ENCODE measurements at regions not wholly inside any gene's neighbourhood (a gene's known extent, or its start where the extent isn't known, plus 50 kb on each side); places are given as distances from the start of the nearest gene placed in this dataset.

DNA sequence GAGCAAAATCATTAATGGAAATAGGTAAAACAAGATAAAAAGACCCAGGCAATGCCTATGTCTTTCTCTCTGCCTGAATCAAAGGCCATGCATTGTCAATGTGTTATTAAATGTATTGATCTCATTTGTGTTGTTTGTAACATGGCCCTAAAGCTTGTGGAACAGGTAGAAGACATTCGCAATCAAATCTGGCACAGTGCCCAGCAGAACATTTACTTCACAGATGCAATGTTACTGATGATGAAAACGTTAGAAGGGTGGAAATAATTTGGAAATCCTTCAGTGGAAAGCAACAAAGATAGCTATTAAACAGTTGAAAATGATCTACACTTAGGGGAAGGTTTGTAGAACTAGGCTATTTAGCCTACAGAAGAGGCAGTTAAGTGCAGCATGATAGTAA lies 368.2 kb downstream of the EPHA4 start:
- no peak for DNase-seq

DNA sequence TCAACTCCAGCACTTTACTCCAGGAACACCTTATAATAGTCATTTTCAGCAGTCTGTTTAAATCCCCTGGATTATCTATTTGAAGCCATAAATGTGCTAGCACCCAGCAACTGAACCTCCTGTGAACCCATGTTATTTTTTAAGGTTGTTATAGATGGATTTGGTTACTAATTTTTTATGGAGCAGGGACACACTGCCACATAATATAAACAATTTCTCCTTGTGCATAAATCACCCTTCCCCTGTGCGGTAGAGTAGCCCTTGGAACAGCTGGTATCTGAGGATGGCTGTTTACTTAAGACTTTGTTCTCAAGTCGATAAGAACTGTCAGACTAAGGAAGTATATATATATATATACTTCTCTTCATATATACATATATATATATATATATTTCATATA lies 367.4 kb downstream of the EPHA4 start:
- DNase-seq, result no peak

DNA sequence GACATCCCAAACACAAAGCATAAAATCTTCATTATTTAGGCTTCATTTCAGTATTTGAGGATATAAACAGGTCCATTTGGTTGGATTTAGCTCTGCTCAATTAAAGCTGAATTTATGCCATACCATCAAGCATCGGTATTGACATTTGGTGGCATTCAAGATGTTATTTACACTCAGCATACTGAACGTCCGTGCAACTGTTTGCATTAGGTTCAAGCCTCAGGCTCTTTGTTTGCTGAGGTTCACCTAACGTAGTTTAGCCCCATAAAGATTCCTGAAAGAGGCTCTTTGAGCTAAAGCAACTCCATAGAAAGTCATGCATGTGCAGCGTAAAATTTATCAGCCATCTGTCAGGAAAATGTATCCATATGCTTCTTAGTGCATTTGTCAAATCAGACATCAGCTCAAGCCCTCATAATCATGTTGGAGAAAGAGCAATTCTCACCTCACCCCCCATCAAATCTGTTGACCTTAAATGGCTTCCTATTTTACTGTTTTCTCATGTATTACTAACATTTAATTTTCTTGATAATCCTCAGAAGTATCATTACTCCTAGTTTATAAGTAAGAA lies 366.9 kb downstream of the EPHA4 start:
- no peak for DNase-seq

DNA sequence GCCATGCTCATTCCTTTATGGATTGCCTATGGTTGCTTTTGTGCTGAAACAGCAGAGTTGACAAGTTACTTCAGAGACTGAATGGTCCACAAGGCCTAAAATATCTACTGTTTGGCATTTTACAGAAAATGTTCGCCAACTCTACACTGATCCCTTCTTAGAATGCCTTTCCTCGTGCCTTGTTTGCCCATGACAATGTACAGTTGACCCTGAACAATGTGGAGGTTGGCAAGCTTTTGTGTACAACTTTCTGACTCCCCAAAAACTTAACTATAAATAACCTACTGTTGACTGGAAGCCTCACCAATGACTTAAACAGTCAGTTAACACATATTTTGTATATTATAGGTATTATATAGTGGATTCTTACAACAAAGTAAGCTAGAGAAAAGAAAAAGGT lies 361.4 kb downstream of the EPHA4 start:
- DNase-seq, result no peak

DNA sequence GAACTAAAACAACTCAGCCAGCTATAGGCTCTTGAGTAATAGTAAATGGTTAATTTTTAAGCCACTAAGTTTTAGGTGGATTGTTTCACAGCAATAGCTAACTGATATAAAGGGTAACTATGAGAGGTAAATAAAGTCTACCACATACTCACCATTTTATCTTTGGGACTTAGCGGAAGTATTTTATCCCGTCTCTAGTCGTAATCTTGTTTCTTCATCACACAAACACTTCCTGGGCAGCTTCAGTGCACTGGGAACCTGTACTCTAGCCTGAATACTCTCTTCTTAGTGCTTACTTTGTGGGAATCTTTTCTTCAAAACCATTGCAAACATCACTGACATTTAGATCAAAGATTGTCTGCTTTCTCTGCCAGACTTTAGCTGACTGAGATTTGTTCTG lies 360.5 kb downstream of the EPHA4 start:
- DNase-seq, result no peak

DNA sequence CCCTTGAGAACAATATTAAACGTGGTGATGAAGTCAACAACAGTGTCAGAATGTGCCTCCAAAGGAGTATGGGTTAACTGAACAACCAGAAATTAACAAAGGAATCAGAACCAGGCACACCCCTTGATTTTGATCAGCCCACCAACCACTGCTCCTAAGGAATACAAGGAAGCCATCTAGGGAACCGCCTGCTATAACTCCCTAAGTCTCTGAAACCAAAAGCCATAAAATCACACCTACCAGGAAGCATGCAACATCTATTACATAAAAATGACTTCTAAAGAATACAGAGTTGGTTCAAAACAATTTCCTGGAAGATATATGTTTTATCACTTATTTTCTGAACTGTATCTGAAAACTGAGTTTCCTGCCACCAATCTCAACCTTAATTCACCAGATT lies 360.0 kb downstream of the EPHA4 start:
- no peak for DNase-seq

DNA sequence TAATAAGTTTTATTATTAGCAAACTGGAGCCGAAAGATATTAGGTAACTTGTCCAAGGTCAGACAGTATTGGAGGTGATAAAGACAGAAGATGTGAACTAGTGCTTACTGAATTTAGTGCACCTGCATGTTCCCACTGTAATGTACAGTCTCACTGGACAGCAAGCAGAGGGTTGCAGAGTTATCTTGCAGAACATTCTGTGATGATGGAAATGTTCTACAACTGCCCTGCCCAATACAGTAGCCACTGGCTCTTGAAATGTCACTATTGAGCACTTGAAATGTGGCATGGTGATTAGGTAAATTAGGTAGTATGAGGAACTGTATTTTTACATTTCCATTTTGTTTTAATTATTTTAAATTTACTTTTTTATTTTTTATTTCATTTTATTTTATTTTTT lies 356.6 kb downstream of the EPHA4 start:
- DNase-seq, result no peak

DNA sequence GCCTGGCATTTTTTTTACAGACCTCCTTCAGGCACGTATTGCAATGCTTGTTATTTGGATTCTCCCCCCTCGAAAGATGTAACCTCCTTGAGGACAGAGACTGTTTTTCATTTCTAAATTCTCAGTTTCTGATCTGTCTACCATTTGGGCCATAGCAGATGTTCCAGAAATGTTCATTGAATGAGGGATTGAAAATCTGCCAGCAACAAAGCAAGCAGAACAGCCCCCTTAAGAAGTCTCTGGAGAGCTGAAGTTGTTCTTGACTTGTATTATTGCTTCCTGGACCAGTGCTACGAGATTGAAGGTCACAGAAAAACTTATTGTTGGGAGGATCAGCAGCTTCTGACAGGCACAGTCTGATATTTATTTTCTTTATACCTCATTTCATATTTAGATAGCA lies 355.5 kb downstream of the EPHA4 start:
- no peak for DNase-seq

DNA sequence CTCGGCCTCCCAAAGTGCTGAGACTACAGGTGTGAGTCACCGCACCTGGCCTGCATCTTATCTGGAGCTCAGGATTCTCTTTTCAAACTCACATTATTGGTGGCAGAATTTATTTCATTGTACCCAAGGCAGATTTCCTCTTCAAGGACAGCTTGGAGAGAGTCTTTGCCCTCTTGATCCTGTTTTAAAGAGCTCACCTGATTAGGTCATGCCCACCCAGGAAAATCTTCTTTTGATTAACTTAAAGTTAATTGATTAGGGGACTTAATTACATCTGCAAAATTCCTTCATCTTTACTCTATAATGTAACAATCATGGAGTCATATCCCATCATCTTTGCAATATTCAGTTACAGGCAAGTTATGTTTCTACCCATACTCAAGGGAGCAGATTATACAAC lies 346.4 kb downstream of the EPHA4 start:
- DNase-seq, result no peak

DNA sequence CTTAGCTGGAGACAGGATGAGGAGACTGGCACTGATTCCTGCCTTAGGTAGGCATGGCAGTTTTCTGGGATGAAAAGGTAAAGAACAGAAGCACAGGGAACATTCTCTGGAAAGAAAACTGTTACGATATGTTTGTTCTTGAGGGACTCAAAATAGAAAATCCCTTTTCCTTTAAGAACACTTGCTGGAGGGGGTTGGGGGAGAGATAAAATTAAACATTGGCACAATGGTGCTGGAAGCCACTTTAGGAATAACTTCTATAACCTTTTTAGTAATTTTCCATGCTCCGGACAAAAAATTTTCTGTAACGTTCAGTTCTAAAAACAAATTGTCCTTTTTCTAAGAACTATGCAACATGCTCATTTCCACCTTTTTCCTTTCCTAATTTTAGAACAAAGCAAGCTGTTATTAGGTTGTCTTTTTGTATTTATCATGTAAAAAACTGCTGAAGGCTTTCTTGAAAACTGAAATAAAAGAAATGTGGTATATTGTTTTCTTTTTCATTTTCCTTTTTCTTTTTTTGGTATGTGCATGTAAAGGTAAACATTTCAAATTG lies 343.8 kb downstream of the EPHA4 start:
- no peak for DNase-seq

DNA sequence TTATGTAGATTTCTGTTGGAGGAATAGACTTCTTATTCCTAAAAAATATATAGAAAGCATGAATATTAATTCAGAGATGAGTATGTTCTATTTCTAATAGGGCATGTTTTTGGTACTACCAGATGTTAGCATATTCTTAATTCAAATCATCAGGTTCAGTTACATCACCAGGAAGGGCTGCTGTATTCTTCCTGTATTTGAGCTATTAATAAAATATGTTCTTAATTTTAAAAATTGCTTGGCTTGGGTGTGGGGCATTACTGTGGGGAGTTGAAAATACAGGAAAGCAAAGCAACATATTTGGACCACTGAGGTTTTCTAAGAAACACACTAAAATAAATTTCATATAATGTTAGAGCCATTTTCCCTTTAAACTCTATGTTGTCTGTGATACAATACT lies 343.0 kb downstream of the EPHA4 start:
- DNase-seq, result no peak

DNA sequence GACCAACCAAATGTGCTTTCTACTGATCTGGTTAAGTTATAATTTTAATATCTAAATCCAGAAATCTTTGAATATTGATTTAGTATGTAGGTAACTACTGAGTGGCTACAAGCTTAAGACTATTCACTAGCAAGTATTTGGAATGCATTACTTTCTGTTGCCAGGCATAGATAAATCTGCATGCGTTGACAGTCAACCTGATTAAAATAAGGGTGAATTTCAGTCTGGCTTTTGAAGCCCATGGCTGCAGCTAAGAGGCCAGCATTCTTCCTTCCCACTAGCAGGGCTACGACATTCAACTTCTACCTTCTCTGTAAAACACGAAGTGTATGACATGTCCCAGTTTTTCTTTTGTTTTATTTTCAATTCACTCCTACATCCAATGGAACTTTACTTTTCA lies 340.6 kb downstream of the EPHA4 start:
- DNase-seq, result no peak

DNA sequence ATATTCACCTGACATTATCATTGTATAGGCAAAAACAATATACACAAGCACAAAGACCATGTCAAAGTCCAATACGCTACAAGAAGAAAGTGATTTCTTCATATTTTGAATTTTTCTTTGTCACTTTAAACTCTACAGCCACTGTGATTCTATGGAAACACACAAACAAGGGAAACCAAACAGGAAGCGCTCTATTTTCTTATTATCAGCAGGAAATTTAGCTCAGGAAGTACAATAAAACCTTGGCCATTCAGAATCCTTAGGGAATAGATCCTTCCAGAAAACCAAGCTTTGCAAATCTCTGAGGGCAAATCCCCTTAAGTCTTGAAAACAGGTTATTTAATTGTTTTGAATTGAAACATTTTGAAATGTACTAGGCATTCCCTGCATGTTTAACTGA lies 336.2 kb downstream of the EPHA4 start:
- DNase-seq, result no peak

DNA sequence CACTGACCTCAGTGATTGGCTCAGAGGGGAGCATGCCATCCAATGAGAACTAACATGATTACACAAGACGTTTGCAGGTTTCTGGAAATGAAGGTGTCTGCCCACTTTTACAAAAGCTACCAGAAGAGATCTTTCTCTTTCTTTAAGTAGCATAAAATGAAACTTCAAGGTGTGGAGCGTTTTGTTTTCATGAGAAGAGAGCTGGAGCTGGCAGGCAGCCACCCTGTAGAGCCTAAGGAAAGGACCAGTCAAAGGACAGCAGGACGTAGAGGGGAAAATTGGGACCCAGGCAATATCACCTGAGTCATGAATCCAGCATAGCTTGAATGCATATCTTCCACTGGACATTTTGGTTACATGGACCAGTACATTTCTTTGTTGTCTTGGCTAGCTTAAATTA lies 331.0 kb downstream of the EPHA4 start:
- no peak for DNase-seq

DNA sequence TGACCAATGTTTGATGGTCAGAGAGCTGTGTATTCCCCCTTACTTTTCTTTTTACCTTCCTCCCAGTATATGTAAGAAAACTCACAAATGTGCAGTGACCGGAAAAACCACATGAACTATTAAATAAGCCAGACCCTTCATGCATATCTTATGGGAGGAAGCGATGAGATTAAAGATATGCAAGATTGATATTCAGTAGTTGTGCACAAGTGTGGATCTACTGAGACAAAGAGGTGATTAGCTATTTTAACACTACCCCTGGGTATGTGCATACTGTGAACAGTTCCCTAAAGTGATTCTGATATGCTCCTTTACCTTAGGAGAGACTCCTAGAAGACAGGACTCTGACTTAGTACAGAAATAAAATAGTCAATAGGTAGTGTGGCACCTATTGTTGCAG lies 328.3 kb downstream of the EPHA4 start:
- DNase-seq, result no peak

DNA sequence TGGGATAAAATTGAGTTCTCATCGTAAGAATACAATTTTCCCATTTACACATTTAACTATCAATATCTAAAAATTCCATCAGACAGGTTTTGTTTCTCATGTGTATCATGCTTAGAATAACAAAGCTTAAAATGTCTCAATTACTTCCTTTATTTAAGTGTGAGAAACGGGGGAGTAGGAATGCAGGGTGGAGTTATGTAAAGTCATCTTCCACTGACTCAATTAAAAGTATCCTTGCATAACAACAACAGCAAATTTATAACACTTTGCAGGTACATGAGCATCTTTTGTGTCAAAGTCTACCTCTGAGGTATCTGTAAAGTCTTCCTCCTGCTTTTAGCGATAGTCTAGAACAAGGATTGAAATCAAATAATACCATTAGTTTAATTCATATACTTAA lies 327.1 kb downstream of the EPHA4 start:
- DNase-seq, result no peak

DNA sequence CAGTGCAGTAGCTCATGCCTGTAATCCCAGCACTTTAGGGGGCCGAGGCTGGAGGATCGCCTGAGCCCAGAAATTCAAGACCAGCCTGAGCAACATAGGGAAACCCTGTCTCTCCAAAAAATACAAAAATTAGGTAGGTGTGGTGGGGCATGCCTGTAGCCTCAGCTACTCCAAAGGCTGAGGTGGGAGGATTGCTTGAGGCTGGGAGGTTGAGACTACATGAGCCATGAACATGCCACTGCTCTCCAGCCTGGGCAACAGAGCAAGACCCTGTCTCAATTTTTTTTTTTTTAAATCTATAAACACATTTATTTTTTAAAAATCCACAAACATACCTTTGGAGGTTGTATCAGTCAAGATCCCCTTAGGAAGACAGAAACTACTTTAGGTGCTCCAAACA lies 326.3 kb downstream of the EPHA4 start:
- DNase-seq, result no peak

DNA sequence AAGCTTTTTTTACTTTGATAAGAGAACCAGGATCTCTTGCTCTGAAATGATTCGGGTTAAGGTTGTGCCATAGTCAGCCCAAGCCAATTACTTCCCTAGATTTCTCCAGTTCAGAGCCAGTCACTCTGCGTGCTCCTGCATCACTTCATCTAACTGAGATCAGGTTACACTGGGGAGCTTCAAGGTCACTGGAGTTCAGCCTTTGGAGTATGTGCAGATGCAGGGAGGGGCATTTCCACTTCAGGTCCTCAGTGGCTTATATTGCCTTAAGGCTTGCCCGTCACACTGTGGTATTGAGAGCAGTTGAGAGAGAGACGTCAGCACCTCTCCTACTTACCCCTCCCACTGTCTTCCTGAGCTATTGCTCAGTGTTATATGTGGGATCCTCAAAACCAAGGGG lies 317.8 kb downstream of the EPHA4 start:
- DNase-seq, result no peak

DNA sequence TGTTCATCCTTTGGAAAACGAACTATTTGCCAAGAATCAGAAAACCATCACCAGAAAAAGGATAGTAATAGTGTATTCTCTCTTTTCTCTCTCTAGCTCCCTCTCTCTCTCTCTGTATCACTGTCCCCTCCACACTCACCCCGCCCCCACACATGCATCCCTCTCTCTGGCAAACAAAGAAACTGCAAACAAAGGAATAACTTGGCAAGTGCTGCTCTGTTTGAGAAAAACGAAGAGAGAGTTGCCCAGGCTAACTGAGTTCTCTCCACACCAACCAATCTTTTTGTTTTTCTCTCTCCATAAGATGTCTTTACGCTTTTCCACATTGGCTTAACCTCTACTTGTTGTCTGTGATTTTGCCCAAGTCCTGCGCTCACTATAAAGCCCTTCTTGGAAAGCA lies 316.2 kb downstream of the EPHA4 start:
- DNase-seq, result no peak

DNA sequence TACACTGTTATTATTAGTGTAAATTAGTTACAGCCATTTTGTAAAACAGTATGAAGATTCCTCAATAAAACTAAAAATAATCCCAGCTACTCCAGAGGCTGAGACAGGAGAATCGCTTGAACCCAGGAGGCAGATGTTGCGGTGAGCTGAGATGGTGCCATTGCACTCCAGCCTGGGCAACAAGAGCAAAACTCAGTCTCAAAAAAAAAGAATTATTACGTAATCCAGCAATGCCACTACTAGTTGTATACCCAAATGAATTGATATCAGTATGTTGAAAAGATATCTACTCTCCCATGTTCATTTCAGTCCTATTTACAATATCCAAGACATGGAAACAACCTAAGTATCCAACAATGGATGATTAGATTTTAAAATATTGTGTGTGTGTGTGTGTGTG lies 313.6 kb downstream of the EPHA4 start:
- no peak for DNase-seq

DNA sequence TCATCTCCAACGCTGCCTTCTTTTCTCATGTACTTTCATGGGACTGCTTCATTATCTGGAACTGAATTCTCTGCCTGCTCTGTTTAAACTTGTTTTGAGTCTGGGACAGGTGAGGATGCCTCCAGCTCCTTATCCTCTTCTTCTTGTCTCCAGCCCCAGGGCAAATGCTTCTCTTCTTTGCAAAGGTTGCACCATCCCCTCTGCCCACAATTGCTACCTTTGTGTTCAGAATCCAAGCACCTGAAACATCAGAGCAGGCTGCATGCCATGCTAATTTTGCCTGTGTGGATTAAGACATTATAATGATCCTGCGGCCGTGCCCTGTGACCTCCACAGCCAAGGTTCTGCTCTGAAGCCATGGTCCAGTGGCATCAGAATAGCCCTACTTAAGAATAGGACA lies 309.5 kb downstream of the EPHA4 start:
- no peak for DNase-seq

DNA sequence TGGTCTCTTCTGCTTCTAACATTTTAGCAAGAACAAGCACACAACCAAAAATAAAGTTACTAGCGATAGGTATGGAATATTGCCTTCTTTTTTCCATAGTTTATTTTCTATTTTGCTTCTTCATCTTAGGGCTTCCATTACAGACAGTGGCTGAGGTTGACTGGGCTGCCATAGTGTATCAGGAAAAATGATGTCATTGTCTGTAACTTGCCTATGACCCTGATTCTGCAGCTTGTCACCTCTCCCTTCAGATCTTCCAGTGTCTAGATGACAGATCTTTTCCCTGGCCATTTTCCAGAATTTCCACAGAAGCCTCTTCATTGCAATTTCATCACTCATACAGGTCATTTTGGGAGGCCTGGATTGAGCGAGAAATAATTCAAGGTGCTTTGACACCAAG lies 308.5 kb downstream of the EPHA4 start:
- no peak for DNase-seq

DNA sequence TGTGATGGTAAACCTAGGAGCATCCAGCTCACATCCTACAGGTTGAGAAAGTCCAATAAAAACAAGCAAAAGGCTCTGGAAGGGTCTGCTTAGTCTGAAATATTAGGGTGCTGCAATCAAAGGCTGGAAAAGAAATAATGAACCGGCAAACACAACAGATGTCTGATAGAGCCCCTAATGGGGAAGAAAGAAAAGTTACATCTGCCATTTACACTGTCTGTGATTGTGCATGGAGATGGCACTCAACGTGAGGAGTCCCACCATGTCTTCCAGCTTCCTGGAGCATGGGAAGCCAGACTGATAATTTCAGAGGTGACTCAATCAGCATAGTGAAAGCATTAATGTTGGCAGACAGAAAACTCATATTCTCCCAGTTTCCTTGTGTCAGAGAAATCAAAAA lies 307.8 kb downstream of the EPHA4 start:
- no peak for DNase-seq

DNA sequence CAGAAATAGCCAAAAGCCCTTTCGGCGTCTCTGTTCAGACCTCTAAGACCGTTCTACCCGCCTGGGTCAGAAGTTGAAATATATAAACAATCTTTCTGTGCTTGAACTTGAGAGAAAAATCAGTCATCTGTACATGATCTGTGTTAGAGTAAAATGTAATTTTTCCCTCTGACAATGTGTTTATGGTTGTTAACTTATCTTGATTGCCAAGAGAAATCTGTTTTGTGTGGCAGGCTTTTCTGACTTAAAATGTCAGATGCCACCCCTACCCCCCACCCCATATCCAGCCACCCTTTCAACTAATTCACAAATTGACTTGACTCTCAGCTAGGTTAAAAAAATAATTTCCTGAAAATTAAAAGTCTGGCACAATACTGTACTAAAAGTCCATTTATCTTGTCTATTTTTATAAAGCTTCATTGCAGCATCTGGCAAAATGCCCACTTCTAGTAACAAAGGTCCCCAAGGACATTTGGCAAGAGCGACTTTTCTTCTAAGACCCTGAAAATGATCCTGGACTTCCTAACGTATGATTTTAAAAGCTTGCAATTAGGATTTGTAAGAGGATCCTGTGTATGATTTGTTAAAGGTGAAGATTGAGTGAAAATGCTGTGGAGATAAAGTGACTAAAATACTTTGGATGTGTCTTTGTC lies 304.2 kb downstream of the EPHA4 start:
- DNase-seq, result no peak

DNA sequence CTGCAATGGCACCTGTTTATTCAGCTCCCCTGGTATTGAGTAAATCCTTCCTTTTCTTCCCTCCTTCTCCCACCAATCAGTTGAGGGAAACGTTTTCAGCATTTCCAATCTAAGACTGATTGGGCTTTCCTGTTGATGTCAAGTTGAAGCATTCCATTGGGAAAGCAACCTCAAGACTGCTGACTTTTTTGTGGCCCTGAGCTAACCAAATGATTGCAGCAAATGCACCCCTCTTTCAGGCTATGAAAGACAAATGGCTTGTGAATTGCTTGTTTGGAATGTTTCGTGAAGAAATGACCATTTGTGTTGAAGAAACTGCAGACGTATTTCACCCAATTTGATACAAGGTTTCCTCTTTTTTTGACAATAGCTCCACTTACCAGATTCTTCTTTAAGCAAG lies 303.5 kb downstream of the EPHA4 start:
- DNase-seq, result no peak
